Neural progenitor cell (in vitro differentiated cells): ENCODE measurements at regions not wholly inside any gene's neighbourhood (a gene's known extent, or its start where the extent isn't known, plus 50 kb on each side); places are given as distances from the start of the nearest gene placed in this dataset.

ENCODE experiments used
- DNase-seq: peaks from one replicate; pipeline ENCODE4 v3.0.0-alpha.2; 2016; ENCODE audit warnings: low spot score
- H2AFZ ChIP-seq: fragments of 200-600 bp; sonication (generic); replicated peaks from 2 replicates; pipeline ENCODE4 v1.6.1; 2016; ENCODE audit warnings: antibody characterized with exemption
- H3F3A ChIP-seq: fragments of 200-600 bp; sonication (generic); 2 replicates; pipeline ENCODE4 v1.6.1; 2016; ENCODE audit warnings: antibody characterized with exemption, low read depth
- H3K27ac ChIP-seq: fragments of 200-600 bp; sonication (generic); 2 replicates; pipeline ENCODE4 v1.5.1; 2016; ENCODE audit warnings: mild to moderate bottlenecking
- H3K27me3 ChIP-seq: fragments of 200-600 bp; sonication (generic); 2 replicates; pipeline ENCODE4 v1.6.1; 2016; ENCODE audit warnings: mild to moderate bottlenecking, moderate library complexity
- H3K36me3 ChIP-seq: fragments of 200-600 bp; sonication (generic); 2 replicates; pipeline ENCODE4 v1.5.1; 2016
- H3K4me1 ChIP-seq: fragments of 200-600 bp; sonication (generic); 2 replicates; pipeline ENCODE4 v1.6.1; 2016; ENCODE audit warnings: mixed run types
- H3K4me2 ChIP-seq: fragments of 200-600 bp; sonication (generic); 2 replicates; pipeline ENCODE4 v1.6.1; 2016
- H3K4me3 ChIP-seq: fragments of 200-600 bp; sonication (generic); 2 replicates; pipeline ENCODE4 v1.5.1; 2016
- H3K79me2 ChIP-seq: fragments of 200-600 bp; sonication (generic); 2 replicates; pipeline ENCODE4 v1.6.1; 2016; ENCODE audit warnings: low read depth
- H3K9ac ChIP-seq: fragments of 200-600 bp; sonication (generic); 2 replicates; pipeline ENCODE4 v1.6.1; 2016
- H3K9me3 ChIP-seq: fragments of 200-600 bp; sonication (generic); 2 replicates; pipeline ENCODE4 v1.5.1; 2016; ENCODE audit warnings: low read depth
- H4K20me1 ChIP-seq: fragments of 200-600 bp; sonication (generic); 2 replicates; pipeline ENCODE4 v1.6.1; 2016; ENCODE audit warnings: low read depth
- H3K27ac Mint-ChIP-seq: 3 replicates; pipeline ENCODE4 v1.8.0; 2021; ENCODE audit warnings: mixed read lengths
- H3K27me3 Mint-ChIP-seq: 2 replicates; pipeline ENCODE4 v1.8.0; 2022; ENCODE audit warnings: low read depth, mild to moderate bottlenecking, inconsistent platforms, moderate library complexity, mixed read lengths; ENCODE audit not compliant: insufficient read depth
- H3K36me3 Mint-ChIP-seq: 3 replicates; pipeline ENCODE4 v1.8.0; 2021; ENCODE audit warnings: mixed read lengths
- H3K4me1 Mint-ChIP-seq: 3 replicates; pipeline ENCODE4 v1.8.0; 2021; ENCODE audit warnings: mixed read lengths
- H3K4me3 Mint-ChIP-seq: 3 replicates; pipeline ENCODE4 v1.8.0; 2021; ENCODE audit warnings: mild to moderate bottlenecking, moderate library complexity, mixed read lengths
- H3K9me3 Mint-ChIP-seq: 3 replicates; pipeline ENCODE4 v1.8.0; 2020; ENCODE audit warnings: mixed read lengths
- EZH2 ChIP-seq: fragments of 200-600 bp; sonication (generic); IDR thresholded peaks from 2 replicates; pipeline ENCODE4 v1.6.1; 2017; ENCODE audit warnings: antibody characterized with exemption, mild to moderate bottlenecking, moderate library complexity
- EZH2phosphoT487 ChIP-seq: fragments of 200-600 bp; sonication (generic); IDR thresholded peaks from 2 replicates; pipeline ENCODE4 v1.6.1; 2017; ENCODE audit warnings: antibody characterized with exemption
- TF ChIP-seq, protein P1 (sequence below): fragments of 200-600 bp; sonication (generic); IDR thresholded peaks from 2 replicates; pipeline ENCODE4 v1.5.1; 2017; ENCODE audit warnings: antibody characterized with exemption, mild to moderate bottlenecking

DNA sequence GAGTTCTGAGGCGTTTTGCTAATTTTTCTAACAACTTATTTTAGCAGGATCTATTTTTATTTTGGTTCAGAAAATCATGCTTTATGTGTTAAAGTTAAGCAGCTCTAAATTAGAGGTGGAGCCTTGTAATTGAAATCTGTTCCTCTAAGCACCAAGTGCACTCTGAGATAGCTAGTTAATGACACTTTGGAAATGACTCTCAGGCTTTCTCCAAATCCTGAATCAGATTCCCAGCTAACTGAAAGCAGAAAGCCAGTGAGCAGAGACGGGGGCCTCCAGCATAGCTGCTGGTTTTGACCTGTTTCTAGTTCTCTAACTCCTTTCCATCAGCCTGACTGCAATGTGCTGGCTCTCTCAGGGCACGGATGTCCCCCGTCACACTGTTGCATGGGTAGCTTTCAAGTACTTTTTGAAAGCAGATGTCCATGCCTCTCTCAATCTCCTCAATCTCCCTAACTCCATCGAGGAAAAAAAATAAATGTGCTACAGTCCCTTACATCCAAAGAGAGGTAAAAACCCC is 326.5 kb downstream of the SATB2 start:
- H3K36me3 ChIP-seq = no peaks in the 10 kb centered on the region
- H3K27me3 Mint-ChIP-seq = peaks cover 2% of the 10 kb centered on the region
- H3K36me3 Mint-ChIP-seq = no peaks in the 10 kb centered on the region
- DNase-seq = no peak
- no peaks in the 10 kb centered on the region for H3F3A ChIP-seq
- H3K4me3 Mint-ChIP-seq = no peak overlapping the region
- no peak overlapping the region for H2AFZ ChIP-seq
- H3K9ac ChIP-seq = no peak overlapping the region
- no peaks in the 10 kb centered on the region for H3K9me3 Mint-ChIP-seq
- no peaks in the 10 kb centered on the region for H3K4me1 ChIP-seq
- no peaks in the 10 kb centered on the region for H3K27me3 ChIP-seq
- H3K27ac ChIP-seq = no peak overlapping the region
- H3K79me2 ChIP-seq = no peaks in the 10 kb centered on the region
- H3K4me3 ChIP-seq = no peak overlapping the region
- TF ChIP-seq, protein P1, sequence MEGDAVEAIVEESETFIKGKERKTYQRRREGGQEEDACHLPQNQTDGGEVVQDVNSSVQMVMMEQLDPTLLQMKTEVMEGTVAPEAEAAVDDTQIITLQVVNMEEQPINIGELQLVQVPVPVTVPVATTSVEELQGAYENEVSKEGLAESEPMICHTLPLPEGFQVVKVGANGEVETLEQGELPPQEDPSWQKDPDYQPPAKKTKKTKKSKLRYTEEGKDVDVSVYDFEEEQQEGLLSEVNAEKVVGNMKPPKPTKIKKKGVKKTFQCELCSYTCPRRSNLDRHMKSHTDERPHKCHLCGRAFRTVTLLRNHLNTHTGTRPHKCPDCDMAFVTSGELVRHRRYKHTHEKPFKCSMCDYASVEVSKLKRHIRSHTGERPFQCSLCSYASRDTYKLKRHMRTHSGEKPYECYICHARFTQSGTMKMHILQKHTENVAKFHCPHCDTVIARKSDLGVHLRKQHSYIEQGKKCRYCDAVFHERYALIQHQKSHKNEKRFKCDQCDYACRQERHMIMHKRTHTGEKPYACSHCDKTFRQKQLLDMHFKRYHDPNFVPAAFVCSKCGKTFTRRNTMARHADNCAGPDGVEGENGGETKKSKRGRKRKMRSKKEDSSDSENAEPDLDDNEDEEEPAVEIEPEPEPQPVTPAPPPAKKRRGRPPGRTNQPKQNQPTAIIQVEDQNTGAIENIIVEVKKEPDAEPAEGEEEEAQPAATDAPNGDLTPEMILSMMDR = no peak
- no peak for TF ChIP-seq EZH2phosphoT487
- TF ChIP-seq EZH2 = no peak
- H4K20me1 ChIP-seq = no peaks in the 10 kb centered on the region
- no peaks in the 10 kb centered on the region for H3K9me3 ChIP-seq
- no peak overlapping the region for H3K27ac Mint-ChIP-seq
- no peak overlapping the region for H3K4me2 ChIP-seq
- peaks cover 6% of the 10 kb centered on the region for H3K4me1 Mint-ChIP-seq

DNA sequence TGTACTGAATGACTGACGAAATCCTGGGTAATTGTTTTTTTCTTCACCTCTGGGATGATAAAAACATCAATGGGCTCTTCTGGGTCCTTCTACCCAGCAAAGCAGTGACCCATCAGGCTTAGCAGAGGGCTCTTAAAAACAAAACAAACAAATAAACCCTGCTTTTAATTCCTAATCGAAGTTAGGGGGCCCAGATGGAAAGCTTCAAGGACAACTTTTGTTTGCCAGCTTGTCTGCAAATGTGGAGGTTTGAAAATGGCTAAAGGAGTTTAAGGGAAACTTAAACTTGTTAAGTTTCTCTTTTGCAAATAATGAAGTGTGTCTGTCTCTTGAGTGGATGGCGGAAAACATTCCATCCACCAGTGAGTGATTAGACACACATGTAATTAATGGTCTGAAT is 327.2 kb downstream of the SATB2 start:
- no peaks in the 10 kb centered on the region for H3K36me3 ChIP-seq
- Mint-ChIP-seq H3K4me3 (no peak overlapping the region), H3K9me3 (no peaks in the 10 kb centered on the region), H3K27ac (no peak overlapping the region), H3K36me3 (no peaks in the 10 kb centered on the region), H3K27me3 (peaks cover 2% of the 10 kb centered on the region), H3K4me1 (peaks cover 6% of the 10 kb centered on the region)
- H3K9ac ChIP-seq = no peak overlapping the region
- no peaks in the 10 kb centered on the region for H3F3A ChIP-seq
- no peaks in the 10 kb centered on the region for H3K79me2 ChIP-seq
- H3K4me2 ChIP-seq = no peak overlapping the region
- no peak overlapping the region for H3K4me3 ChIP-seq
- no peaks in the 10 kb centered on the region for H3K4me1 ChIP-seq
- no peak overlapping the region for H3K27ac ChIP-seq
- H3K27me3 ChIP-seq = no peaks in the 10 kb centered on the region
- no peak for DNase-seq
- no peaks in the 10 kb centered on the region for H3K9me3 ChIP-seq
- no peaks in the 10 kb centered on the region for H4K20me1 ChIP-seq
- H2AFZ ChIP-seq = no peak overlapping the region
- no peak for TF ChIP-seq EZH2phosphoT487
- TF ChIP-seq, protein P1 = no peak
- no peak for TF ChIP-seq EZH2

GRCh38 chr2:199128476-199129229 is 329.1 kb downstream of the SATB2 start:
- Mint-ChIP-seq H3K4me3 (no peak overlapping the region), H3K27ac (no peak overlapping the region), H3K4me1 (peaks cover 6% of the 10 kb centered on the region), H3K9me3 (no peaks in the 10 kb centered on the region), H3K36me3 (no peaks in the 10 kb centered on the region), H3K27me3 (peaks cover 2% of the 10 kb centered on the region)
- Histone ChIP-seq H3K4me2 (no peak overlapping the region), H3F3A (no peaks in the 10 kb centered on the region), H3K36me3 (no peaks in the 10 kb centered on the region), H3K27me3 (no peaks in the 10 kb centered on the region), H3K9me3 (no peaks in the 10 kb centered on the region), H3K4me3 (no peak overlapping the region), H3K79me2 (no peaks in the 10 kb centered on the region), H3K9ac (no peak overlapping the region), H3K27ac (no peak overlapping the region), H3K4me1 (no peaks in the 10 kb centered on the region), H4K20me1 (no peaks in the 10 kb centered on the region), H2AFZ (no peak overlapping the region)
- DNase-seq = no peak
- TF ChIP-seq, protein P1 = no peak
- TF ChIP-seq EZH2phosphoT487 (no peak), EZH2 (no peak)
